HG02973 (cell line): ENCODE measurements at regions not wholly inside any gene's neighbourhood (a gene's known extent, or its start where the extent isn't known, plus 50 kb on each side); places are given as distances from the start of the nearest gene placed in this dataset.
"Not testable (repeated sequence)": the region's sequence is repeated elsewhere in the genome, so short reads cannot be mapped to it uniquely, and the experiment has no call there.

ENCODE experiments used
- ATAC-seq: cut with Tn5 transposase; IDR thresholded peaks from one replicate; pipeline ENCODE4 v1.9.1; 2021; ENCODE audit warnings: moderate library complexity; ENCODE audit not compliant: unreplicated experiment

DNA sequence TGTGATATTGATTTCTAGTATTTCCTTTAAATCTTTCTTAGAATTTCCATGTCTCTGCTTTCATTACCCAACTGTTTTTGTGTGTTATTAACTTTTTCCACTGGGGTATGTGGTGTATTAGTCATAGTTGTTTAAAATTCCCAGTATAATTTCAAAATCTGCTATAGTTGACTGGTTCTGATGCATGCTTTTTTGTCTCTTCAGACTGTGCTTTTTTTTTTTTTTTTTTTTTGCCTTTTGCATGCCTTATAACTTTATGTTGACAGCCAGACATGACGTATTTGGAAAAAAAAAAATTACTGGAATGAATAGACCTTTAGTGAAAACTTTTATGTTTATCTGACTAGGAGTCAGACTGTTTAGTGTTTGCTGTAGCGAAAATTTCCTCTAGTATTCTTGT is 580.4 kb downstream of the ANKRD50 start:
- no peak for ATAC-seq

DNA sequence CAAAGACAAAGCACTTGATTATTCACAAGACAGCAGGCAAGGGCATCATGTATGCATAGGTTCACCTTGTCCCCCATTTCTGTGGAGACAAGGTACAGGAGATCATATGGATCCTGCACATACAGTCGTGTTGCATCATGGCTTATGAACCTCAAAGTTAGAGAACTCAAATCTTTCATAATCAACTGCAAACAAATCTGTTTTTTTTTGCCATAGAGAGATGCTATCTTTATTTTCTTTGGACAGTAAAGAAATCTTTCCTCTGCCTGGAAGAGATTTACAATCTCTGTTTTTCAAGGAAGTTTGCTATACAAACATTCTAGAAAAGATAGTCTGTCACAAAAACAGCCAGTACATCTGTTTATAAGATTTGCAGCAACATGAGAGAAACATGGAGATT is 578.8 kb downstream of the ANKRD50 start:
- no peak for ATAC-seq

DNA sequence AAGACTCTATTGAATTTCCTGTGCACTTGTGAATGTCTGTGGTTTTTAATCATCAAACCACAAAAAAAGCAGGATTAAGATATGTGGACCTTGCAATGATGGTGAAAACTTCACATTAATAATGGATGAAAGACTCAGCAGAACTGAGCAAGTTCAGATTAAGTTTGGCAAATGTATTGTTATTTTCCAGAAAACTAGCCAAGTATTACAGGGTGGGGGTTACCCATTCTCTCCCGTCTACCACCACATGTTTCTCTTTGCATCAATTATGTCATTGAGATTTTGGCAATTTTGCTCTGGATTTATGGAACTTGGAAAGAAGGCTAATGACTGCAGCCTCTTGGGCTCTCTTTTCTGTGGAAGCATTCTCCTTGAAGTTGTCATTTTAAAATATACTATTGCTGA is 577.1 kb downstream of the ANKRD50 start:
- no peak for ATAC-seq

DNA sequence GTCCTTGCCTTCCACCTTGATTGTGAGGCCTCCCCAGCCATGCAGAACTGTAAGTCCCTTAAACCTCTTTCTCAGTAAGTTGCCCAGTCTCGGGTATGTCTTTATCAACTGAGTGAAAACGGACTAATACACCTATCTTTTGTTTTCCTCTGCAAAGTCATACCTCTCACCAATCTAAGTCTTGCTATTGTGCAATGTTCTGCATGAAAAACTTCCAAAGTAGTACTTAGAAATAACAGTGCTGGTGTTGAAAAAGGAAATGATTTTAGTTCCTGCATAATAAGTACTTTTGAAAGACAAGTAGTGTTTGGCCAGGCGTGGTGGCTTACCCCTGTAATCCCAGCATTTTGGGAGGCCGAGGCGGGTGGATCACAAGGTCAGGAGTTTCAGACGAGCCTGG is 573.5 kb downstream of the ANKRD50 start:
- ATAC-seq = no peak

DNA sequence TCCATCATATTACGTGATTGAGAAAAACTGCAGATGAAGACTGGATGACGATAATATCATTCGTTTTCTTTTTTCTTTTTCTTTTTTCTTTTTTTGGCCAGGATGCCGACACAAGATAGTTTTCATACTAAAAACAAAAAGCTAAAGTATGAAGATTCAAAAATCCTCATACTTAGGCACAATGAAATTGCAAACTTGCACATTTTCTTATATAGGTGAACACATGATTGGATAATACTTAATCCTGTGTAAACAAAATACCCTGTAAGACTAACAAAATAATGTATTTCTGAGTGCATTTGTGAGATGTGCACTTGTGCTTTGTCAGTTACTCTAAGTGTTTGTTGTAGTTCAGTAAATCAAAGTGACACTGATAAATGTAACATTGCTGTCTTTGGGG is 568.9 kb downstream of the ANKRD50 start:
- no peak for ATAC-seq

DNA sequence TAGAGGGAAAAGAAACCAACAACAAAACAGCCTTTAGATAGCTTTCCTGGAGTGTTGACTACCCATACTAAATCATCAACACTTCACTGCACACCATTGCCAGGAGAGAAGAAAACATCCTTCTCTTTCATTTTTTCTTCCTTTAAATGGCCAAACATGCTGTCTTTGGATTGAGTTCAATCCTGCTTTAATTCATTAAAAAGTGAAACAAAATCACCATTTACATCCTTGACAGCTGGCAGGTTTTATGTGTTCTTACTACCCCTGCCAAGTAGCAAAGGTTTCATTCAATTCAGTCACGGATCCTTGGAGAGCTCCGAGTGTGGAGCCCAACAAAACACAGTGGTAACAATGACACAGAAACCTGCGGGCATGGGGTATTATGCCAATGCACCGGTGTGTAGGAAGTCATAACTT is 568.3 kb downstream of the ANKRD50 start:
- ATAC-seq = no peak

DNA sequence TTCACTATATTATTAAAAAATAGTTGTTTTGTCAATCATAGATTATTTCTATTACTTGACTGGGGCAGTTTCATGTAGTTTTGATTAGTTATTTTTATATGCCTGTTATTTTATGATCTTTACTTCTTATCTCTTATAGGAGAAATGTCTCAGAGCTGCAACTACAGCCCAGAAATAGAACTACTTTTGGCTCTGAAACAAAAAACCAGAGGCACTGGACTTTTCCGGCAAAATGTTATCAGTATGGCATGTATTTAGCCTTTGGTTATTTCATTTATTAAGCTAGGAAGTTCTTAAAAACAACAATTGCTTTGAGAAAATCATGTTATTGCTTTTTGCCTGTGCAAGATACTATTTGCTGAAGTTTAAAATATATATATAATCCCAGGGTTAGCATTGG is 566.5 kb downstream of the ANKRD50 start:
- no peak for ATAC-seq

DNA sequence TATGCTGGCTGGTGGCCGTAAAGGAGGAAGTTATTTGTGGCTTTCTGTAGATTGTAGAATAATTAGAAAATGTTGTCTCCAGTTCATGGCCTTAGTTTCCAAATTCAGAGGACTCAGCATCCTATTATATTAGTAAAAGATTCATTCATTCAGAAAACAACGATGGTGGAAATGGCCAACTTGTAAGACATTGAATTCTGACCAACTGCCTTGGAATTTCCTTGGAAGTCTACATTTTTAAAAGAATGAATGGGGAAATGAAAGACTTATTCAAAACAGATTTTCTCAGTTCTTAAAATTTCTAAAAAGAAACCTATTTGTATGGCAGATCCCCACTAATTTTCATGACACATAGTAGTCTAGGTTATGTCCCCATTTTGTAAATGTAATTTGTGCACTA is 561.5 kb downstream of the ANKRD50 start:
- ATAC-seq = no peak

DNA sequence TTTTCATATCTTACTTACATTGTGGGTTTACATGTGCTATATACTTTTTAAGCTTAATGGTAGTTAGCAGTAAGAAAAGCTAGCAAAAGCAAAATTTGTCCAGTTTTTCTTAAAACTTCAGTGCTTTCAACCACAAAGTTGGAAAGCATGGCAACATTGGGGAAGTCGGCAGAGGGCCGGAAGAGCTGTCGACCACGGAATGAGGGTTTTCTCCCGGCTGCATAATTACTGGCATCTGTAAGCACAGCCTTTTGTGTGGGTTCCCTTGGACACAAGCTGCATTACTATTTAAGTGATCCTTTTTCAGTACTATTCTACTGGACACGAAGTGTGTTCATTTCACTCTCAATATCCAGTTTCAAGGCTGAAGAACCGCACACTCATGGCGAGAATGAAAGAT is 560.4 kb downstream of the ANKRD50 start:
- ATAC-seq = no peak

DNA sequence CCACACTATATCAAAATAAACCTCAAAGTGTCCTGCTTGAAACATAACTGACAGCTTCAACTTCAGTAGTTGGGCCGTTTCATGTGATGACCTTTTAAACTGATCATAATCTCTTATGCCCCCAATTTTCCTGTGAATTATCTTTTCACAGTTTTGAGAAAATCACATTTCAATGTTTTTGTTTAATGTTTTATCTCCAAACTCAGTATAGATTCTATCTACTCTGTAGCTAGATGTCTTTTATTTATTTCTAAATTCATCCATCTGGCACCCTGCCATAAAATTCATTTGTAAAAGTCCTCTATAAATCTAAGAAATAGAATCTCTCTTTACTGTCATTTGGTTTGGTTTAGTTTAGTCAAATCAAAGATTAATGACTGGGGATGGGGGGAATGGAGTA is 557.3 kb downstream of the ANKRD50 start:
- ATAC-seq = no peak

DNA sequence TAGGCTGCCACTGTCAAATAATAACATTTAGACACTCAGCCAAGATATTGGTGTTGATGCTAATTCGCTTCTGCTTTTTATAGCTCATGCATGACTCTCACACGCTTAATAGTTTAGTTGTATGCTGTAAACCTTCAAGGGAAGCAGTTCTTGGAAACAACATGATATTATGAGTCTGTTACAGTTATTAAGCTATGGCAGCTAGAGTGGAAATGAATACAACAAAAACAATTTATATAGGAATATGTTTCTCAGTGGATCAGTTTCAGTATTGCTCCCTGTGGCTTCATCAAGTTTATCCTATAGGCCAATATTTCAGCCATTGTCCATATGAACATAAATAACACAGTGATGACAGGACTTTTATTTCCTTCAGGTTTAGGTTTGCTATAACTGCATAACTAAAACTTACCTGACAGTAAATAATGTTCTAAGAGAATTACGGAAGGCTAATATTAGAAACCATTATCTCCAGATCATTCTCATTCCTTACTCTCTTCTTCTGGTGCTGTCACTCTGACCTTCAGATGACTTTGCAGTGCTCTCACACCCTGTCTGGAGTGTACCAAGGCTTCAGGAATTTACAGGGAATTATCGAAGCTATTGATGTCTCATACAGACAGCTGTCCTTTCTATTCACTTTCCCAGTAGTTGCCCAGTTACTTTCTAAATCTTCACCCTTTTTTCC is 555.0 kb downstream of the ANKRD50 start:
- ATAC-seq = no peak

DNA sequence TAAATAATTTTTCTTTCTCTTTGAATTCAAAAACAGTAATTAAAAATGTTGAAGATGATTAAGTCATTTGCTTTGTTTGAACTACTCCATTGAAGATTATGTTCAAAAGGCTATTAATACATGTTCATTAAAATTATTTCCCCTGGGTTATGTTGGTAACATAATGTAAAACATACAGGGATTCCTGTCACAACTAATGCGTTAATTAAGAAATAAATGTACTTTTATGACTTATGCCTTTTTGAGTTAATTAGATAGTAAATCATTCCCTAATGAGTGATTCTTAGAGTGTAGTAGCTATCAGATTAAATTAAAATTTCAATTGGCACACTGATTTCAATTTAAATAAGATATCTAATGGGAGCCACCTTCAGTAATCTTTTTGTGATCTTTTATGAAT is 549.1 kb downstream of the ANKRD50 start:
- no peak for ATAC-seq

DNA sequence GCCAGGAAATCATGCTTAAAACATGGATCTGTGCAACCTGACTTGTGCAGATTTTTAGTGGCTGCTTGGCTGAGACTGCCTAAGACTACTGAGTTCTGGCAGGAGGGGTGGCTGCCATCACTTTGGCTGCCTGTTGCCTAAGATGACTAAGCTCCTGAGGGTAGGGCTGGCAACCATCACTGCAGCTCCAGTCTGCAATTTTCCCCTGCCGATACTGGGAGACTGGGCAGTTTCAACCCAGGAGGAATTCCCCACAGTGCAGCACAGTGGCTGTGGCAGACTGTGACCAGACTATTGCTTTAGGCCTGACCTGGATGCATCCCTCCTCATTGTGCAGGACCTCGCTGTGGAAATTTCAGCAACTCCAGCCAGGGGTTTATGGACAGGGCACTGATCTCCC is 544.9 kb downstream of the ANKRD50 start:
- ATAC-seq = no peak

DNA sequence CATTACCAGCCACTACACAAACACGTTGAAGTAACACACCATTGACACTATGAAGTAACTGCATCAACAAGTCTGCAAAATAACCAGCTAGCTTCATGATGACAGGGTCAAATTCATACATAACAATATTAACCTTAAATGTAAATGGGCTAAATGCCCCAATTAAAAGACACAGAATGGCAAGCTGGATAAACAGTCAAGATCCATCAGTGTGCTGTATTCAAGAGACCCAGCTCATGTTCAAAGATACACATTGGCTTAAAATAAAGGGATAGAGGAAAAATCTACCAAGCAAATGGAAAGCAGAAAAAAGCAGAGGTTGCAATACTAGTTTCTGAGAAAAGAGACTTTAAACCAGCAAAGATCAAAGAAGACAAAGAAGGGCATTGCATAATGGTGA is 543.0 kb downstream of the ANKRD50 start:
- ATAC-seq = not testable (repeated sequence)

DNA sequence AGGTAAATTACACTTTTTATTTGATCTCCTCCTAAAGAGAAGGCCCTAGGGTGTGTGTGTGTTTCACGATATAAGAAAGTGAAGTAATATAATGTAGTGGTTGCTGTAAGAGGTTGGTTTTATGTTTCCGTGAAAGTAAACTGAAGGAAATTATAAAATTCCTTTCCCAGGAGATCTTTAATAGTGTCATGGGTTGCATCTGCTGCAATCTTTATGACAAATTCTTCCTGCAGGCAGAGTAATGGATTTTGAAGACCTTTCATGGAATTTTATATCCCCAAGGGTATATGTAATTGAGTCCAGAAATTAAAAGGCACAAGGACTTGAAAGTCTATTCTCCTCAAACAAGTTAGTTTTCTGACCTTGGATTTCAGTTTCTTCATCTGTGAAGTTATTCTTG is 538.6 kb downstream of the ANKRD50 start:
- no peak for ATAC-seq

DNA sequence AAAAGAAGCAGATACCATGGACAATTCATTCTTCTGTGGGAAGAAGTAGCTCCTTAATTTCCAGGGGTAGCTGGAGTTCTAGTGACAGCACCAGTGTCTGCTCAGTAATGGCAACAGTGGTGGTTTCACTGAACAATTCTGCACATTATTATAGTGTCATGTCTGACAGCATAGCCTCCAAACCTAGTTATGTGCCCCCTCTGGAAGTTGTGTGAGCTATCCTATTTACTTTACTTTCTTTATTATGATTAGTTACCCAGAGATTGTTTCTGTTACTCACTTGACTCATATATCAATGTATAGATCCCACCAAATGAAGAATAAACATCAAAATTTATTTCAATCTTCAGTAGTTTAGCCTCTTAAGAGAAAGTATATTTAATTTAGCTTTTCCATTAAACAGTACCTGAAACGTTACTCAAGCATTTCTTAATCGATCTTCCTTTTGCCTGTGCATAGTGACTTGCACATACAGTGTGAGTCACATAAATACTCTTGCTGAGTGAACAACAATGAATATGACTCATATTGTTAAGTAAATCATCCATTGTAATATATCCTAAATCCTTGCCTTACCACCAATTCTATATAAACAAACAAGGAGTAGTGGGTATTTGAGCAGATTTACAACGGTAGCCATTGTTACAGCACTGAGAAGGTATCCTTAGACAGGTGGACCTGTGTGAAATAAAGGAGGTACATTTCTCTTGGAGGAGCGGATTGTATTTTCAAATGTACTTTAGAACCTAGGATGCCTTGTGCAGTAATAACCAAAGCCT is 534.7 kb downstream of the ANKRD50 start:
- no peak for ATAC-seq

DNA sequence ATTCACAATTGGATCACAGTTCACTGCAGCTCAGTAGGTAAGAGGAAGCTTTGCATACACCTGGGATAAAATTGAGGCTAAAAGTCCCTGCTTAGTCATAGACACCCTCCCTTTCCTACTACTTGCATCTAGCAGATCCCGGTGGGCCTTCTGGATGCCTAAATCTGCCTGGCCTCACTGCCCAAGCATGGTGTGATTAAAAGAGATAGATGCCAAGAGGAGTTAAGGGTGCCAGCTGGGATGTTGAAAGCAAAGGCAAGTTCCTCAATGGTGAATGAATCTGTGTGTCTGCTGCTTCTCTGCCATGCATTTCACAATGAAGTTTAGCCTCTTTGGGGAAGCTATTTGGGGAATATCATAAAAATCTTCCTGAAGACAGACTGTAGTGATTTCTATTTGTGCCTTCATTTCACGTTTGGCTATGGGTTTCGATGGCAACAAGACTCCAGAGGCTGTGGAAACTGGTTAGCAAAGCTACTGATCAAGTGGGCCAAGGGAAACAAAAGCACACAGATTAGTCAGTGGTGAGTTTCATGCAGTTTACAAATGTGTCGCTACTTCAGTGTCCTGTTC is 534.0 kb downstream of the ANKRD50 start:
- ATAC-seq = no peak

DNA sequence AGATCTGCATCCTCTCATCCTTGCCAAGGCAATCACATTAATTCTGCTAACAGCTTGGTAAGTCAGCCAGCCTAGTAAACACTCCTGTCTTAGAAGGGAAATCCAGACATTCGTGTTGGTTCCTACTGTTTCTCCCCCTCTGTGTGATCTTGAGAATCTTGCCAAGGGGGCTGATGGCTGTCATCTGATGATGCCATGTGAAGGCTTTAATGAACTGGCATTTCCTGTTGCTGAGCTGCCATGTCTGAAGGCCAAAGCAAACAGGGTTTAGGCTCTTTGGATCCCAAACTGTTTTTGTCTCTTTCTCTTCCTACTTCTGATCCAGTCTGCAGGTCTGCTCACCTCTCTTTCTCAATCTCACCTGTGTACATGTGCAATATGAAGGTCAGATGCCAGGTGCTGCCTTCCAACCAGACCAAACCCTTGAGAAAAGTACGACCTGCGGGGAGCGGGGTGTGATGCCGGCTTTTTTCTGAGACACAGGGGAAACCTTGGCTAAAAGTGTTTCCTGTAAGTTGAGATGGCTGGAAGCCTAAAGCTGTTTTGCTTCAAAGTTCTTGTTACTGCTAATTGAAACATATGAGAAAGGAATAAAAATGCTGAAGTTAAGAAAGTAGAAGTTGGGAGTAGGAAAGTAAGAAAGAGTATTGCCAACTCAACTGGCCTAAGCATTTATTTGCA is 532.9 kb downstream of the ANKRD50 start:
- ATAC-seq = no peak

DNA sequence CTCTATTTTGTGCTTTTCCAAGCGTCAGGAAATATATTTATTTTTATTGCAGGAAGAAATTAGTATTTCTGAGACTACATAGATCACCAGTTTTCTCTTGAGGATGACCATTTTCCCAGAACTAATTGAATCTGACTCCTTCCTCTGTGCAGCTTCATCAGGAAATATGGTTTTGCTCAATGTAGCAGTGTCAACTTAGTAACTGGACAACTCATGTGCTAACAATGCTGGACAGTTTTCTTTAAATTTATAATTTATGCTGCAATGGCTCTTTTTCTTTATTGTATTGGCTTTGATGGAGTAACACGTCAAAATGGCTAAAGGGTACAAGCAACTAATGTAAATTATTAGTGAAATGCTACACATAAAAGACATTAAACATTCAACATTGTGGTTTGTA is 531.5 kb downstream of the ANKRD50 start:
- ATAC-seq = no peak

DNA sequence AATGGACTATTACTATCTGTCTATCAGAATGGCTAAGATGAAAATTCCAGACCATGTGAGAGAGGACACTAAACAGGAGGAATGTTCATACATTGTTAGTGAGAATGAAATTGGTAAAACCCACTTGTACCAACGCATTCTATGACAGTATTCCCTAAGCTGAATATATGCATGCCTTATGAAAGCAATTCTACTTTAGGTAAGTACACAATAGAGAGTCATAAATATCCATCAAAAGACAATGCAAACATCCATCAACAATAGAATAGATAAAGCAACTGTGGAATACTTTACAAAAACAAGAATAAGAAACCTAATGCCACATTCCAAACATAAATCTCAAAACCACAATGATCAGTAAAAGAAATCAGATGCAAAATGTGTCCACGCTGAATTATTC is 529.3 kb downstream of the ANKRD50 start:
- no peak for ATAC-seq

DNA sequence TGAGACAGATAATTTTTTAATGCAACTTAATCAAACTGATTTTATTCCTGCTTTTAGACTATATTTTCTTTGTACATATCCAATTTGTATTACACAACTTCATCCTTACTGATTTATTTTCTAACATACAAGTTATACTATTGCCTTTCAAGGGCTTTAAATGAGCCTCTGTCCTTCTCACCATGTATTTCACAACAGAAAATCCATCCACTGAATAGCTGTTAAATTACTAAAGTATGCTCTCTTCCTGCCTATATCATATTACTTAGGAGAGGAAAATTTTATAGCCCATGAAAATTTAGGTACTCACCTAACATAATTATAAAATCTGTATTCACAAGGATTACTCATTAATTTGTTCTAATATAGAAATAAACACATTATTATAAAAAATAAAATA is 528.6 kb downstream of the ANKRD50 start:
- ATAC-seq = no peak

DNA sequence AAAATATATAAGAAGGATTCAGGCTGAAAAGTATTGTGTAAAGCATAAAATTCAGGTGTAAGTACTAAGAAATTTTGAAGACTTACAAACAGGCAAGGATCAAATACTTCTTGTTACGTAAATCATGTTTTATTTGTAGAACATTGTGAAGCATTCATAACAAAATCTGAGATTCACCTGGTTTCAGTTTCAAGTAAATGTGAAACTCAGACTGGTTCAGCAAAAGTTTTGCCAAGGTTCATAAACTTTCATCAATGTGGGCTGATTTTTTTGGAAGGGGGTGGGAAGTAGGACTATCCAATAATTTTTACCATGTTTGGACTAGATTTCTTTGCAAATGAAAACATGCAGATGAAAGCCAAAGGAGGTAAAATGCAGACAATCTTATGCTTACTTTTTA is 527.7 kb downstream of the ANKRD50 start:
- no peak for ATAC-seq
